M059J (cell line): ENCODE measurements at regions not wholly inside any gene's neighbourhood (a gene's known extent, or its start where the extent isn't known, plus 50 kb on each side); places are given as distances from the start of the nearest gene placed in this dataset.
"Not testable (repeated sequence)": the region's sequence is repeated elsewhere in the genome, so short reads cannot be mapped to it uniquely, and the experiment has no call there.

Experiments used
- DNase-seq: peaks from one replicate; pipeline ENCODE4 v3.0.0-alpha.2; 2012; ENCODE audit warnings: low read depth

GRCh38 chr4:187060551-187060950, 336.9 kb upstream of the FAT1 start:
- no peak for DNase-seq

GRCh38 chr4:187063251-187063650, 339.6 kb upstream of the FAT1 start:
- no peak for DNase-seq

- DNase-seq = no peak
Observed at GRCh38 chr4:187064033-187064432, 340.4 kb upstream of the FAT1 start.

- DNase-seq = no peak
Observed at GRCh38 chr4:187065396-187065795, 341.7 kb upstream of the FAT1 start.

GRCh38 chr4:187065806-187066205, 342.1 kb upstream of the FAT1 start:
- DNase-seq = no peak

GRCh38 chr4:187069398-187069797, 345.7 kb upstream of the FAT1 start:
- no peak for DNase-seq

GRCh38 chr4:187070158-187070557, 346.5 kb upstream of the FAT1 start:
- peak; percentile 31 for DNase-seq

- DNase-seq = no peak
Observed at GRCh38 chr4:187070740-187071139, 347.1 kb upstream of the FAT1 start.

GRCh38 chr4:187071946-187072600, 348.4 kb upstream of the FAT1 start:
- DNase-seq = peak; percentile 14

GRCh38 chr4:187073820-187074219, 350.2 kb upstream of the FAT1 start:
- no peak for DNase-seq

- DNase-seq = no peak
Observed at GRCh38 chr4:187075514-187075913, 351.9 kb upstream of the FAT1 start.

GRCh38 chr4:187077744-187078401, 354.2 kb upstream of the FAT1 start:
- no peak for DNase-seq

- no peak for DNase-seq
Observed at GRCh38 chr4:187084701-187085100, 361.0 kb upstream of the FAT1 start.

- DNase-seq = no peak
Observed at GRCh38 chr4:187085339-187085738, 361.7 kb upstream of the FAT1 start.

- DNase-seq = no peak
Observed at GRCh38 chr4:187086151-187086550, 362.5 kb upstream of the FAT1 start.

- DNase-seq = no peak
Observed at GRCh38 chr4:187088070-187088799, 364.6 kb upstream of the FAT1 start.

- peak; percentile 76 for DNase-seq
Observed at GRCh38 chr4:187090401-187090800, 366.7 kb upstream of the FAT1 start.

GRCh38 chr4:187090832-187091231, 367.2 kb upstream of the FAT1 start:
- DNase-seq = not testable (repeated sequence)

GRCh38 chr4:187094144-187094543, 370.5 kb upstream of the FAT1 start:
- no peak for DNase-seq

GRCh38 chr4:187098429-187098828, 374.8 kb upstream of the FAT1 start:
- no peak for DNase-seq

- DNase-seq = no peak
Observed at GRCh38 chr4:187103351-187103750, 379.7 kb upstream of the FAT1 start.

GRCh38 chr4:187108845-187109244, 385.2 kb upstream of the FAT1 start:
- DNase-seq = no peak

- no peak for DNase-seq
Observed at GRCh38 chr4:187109636-187110035, 386.0 kb upstream of the FAT1 start.
